ENCODE measurements at regions not wholly inside any gene's neighbourhood (a gene's known extent, or its start where the extent isn't known, plus 50 kb on each side); places are given as distances from the start of the nearest gene placed in this dataset.
"Not testable (repeated sequence)": the region's sequence is repeated elsewhere in the genome, so short reads cannot be mapped to it uniquely, and the experiment has no call there.

- DNase-seq (ENCODE audit: low read depth): no peak
These were observed 85.7 kb upstream of the CMKLR1 start for GRCh38 chr12:108424816-108425215.

DNA sequence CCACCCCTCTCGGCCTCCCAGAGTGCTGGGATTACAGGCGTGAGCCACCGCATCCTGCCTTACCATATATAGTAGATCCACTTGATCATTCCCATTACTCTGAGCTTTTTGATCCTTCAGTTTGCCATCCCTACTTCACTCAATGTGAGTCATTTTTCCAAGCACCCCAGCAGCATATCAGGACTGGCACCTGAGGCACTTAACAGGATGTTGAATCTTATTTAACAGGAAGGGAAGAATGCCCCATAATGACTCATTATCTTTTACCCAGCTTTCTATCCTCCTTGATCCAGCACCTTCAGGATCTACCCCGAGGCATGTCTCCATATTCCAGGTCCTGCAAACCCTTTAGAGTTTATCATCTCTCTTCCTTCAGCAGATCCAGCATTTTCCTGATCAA, 84.9 kb upstream of the CMKLR1 start:
- TF ChIP-seq, protein P1, sequence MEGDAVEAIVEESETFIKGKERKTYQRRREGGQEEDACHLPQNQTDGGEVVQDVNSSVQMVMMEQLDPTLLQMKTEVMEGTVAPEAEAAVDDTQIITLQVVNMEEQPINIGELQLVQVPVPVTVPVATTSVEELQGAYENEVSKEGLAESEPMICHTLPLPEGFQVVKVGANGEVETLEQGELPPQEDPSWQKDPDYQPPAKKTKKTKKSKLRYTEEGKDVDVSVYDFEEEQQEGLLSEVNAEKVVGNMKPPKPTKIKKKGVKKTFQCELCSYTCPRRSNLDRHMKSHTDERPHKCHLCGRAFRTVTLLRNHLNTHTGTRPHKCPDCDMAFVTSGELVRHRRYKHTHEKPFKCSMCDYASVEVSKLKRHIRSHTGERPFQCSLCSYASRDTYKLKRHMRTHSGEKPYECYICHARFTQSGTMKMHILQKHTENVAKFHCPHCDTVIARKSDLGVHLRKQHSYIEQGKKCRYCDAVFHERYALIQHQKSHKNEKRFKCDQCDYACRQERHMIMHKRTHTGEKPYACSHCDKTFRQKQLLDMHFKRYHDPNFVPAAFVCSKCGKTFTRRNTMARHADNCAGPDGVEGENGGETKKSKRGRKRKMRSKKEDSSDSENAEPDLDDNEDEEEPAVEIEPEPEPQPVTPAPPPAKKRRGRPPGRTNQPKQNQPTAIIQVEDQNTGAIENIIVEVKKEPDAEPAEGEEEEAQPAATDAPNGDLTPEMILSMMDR (conservative IDR thresholded peaks at IDR 0.05; ENCODE audit: low read length): no peak
- DNase-seq (ENCODE audit: low read depth): no peak

More at GRCh38 chr12:108424816-108425215, 85.7 kb upstream of the CMKLR1 start:
- H3K4me3 ChIP-seq (ENCODE audit: low read length): no peak overlapping the region
- TF ChIP-seq, protein P1 (conservative IDR thresholded peaks at IDR 0.05; ENCODE audit: low read length): no peak

DNA sequence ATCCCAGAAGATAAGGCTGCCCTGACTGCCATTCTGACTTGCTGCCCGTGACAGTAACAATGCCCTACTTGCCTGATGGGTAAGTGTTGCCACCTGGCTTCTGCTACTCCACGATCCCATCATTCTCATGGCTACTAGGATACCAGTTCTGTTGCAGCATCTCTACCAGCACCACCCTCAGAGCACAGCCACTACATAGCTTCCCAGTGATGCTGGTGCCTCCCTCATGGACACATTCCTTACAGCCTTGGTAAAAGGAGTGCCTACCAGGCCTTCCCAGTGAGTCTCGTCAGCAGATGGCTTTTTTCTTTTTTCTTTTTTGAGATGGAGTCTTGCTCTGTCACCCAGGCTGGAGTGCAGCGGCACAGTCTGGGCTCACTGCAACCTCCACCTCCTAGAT, 84.4 kb upstream of the CMKLR1 start:
- TF ChIP-seq, protein P1 (conservative IDR thresholded peaks at IDR 0.05; ENCODE audit: low read length): no peak
- DNase-seq (ENCODE audit: low read depth): no peak
- H3K4me3 ChIP-seq (ENCODE audit: low read length): no peak overlapping the region

More for the DNA sequence above, 84.9 kb upstream of the CMKLR1 start:
- H3K4me3 ChIP-seq (ENCODE audit: low read length): no peak overlapping the region

GRCh38 chr12:108421082-108421481, 82.0 kb upstream of the CMKLR1 start:
- DNase-seq (ENCODE audit: low read depth): not testable (repeated sequence)

DNA sequence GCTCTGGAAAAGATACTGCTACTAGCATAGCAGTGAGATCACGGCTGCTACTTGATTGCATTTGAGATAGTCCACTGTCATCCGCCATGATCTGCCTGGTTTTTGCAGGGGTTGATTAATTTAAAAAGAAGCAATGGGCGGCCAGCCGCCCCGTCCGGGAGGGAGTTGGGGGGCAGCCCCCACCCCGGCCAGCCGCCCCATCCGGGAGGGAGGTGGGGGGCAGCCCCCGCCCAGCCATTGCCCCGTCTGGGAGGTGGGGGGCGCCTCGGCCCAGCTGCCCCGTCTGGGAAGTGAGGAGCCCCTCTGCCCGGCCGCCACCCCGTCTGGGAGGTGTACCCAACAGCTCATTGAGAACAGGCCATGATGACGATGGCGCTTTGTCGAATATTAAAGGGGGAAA, 81.3 kb upstream of the CMKLR1 start:
- not testable (repeated sequence) for DNase-seq (ENCODE audit: low read depth); H3K4me3 ChIP-seq (ENCODE audit: low read length)

More at GRCh38 chr12:108421082-108421481, 82.0 kb upstream of the CMKLR1 start:
- not testable (repeated sequence) for H3K4me3 ChIP-seq (ENCODE audit: low read length)

GRCh38 chr12:108419949-108420348, 80.8 kb upstream of the CMKLR1 start:
- H3K4me3 ChIP-seq (ENCODE audit: low read length): no peak overlapping the region
- DNase-seq (ENCODE audit: low read depth): no peak
- TF ChIP-seq, protein P1 (conservative IDR thresholded peaks at IDR 0.05; ENCODE audit: low read length): no peak

GRCh38 chr12:108418164-108418890, 79.2 kb upstream of the CMKLR1 start:
- no peak overlapping the region for H3K4me3 ChIP-seq (ENCODE audit: low read length)
- DNase-seq (ENCODE audit: low read depth): peak; percentile 2
- TF ChIP-seq, protein P1 (conservative IDR thresholded peaks at IDR 0.05; ENCODE audit: low read length): no peak

GRCh38 chr12:108414021-108414420, 74.9 kb upstream of the CMKLR1 start:
- no peak overlapping the region for H3K4me3 ChIP-seq (ENCODE audit: low read length)
- TF ChIP-seq, protein P1 (conservative IDR thresholded peaks at IDR 0.05; ENCODE audit: low read length): no peak
- DNase-seq (ENCODE audit: low read depth): no peak
